Adrenal gland (tissue), 5 donors: ENCODE measurements at regions not wholly inside any gene's neighbourhood (a gene's known extent, or its start where the extent isn't known, plus 50 kb on each side); places are given as distances from the start of the nearest gene placed in this dataset.
"Not testable (repeated sequence)": the region's sequence is repeated elsewhere in the genome, so short reads cannot be mapped to it uniquely, and the experiment has no call there.

ENCODE experiments used
- POLR2A ChIP-seq, 2 donors: fragments of 450-650 bp; IDR thresholded peaks; one replicate each; pipeline ENCODE4 v1.6.1; 2017; ENCODE audit warnings: antibody characterized with exemption in 2 of 2, mild to moderate bottlenecking in 2 of 2, moderate library complexity in 1 of 2
- TF ChIP-seq, protein P1 (sequence below), 6 experiments: fragments of 450-650 bp in 4 of 6; fragments of 200-600 bp in 2 of 6; sonication (generic) in 1 of 6; IDR thresholded peaks; 1 replicate in 5 of 6; 2 replicates in 1 of 6; pipeline versions ENCODE4 v1.5.1 to v1.8.0; 2016 to 2021; ENCODE audit warnings: antibody characterized with exemption in 6 of 6, mild to moderate bottlenecking in 2 of 6, moderate library complexity in 1 of 6
- donor health status: DM: no; HTN: no; CAD: no.

DNA sequence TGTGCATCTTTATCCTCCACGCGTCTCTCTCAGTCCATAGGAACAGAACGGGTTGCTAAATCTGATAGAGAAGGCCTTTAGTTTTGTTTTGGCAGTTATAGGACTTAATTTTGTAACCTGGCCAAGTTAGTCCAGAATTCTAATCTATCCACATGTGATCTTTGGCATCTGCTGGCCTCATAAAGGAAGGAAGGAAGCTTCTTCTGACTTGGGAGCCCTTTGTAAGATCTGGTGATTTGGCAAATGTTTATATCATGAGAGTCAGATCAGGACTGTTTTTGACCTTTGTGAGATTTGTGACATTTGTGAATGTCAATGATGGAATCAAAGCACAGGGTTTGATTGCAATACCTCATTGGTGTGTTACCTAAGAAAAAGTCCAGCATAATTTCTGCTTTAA is 96.4 kb upstream of the MTLN start:
- TF ChIP-seq, protein P1, sequence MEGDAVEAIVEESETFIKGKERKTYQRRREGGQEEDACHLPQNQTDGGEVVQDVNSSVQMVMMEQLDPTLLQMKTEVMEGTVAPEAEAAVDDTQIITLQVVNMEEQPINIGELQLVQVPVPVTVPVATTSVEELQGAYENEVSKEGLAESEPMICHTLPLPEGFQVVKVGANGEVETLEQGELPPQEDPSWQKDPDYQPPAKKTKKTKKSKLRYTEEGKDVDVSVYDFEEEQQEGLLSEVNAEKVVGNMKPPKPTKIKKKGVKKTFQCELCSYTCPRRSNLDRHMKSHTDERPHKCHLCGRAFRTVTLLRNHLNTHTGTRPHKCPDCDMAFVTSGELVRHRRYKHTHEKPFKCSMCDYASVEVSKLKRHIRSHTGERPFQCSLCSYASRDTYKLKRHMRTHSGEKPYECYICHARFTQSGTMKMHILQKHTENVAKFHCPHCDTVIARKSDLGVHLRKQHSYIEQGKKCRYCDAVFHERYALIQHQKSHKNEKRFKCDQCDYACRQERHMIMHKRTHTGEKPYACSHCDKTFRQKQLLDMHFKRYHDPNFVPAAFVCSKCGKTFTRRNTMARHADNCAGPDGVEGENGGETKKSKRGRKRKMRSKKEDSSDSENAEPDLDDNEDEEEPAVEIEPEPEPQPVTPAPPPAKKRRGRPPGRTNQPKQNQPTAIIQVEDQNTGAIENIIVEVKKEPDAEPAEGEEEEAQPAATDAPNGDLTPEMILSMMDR (IDR thresholded peaks at IDR 0.05): not testable (repeated sequence)
- TF ChIP-seq POLR2A (IDR thresholded peaks at IDR 0.05): not testable (repeated sequence)
